ENCODE measurements at regions not wholly inside any gene's neighbourhood (a gene's known extent, or its start where the extent isn't known, plus 50 kb on each side); places are given as distances from the start of the nearest gene placed in this dataset.

- no peak for TF ChIP-seq CTCF (conservative IDR thresholded peaks at IDR 0.05; ENCODE audit: low read depth, low read length)
- no peak for TF ChIP-seq EZH2 (IDR thresholded peaks at IDR 0.05; ENCODE audit: borderline replicate concordance, low read depth, low read length, poor library complexity, severe bottlenecking)
Measured at GRCh38 chr7:63887031-63887430, 111.6 kb upstream of the ZNF722 start.
